ENCODE measurements at regions not wholly inside any gene's neighbourhood (a gene's known extent, or its start where the extent isn't known, plus 50 kb on each side); places are given as distances from the start of the nearest gene placed in this dataset.

- DNase-seq (ENCODE audit: low spot score) = no peak
Measured at GRCh38 chr10:78186572-78186971, 152.9 kb downstream of the RPS24 start.

GRCh38 chr10:78187371-78187770 lies 153.7 kb downstream of the RPS24 start:
- DNase-seq (ENCODE audit: low spot score) = no peak

GRCh38 chr10:78188446-78188845 lies 154.8 kb downstream of the RPS24 start:
- DNase-seq (ENCODE audit: low spot score) = no peak

GRCh38 chr10:78190051-78190825 lies 156.6 kb downstream of the RPS24 start:
- no peak for DNase-seq (ENCODE audit: low spot score)

- DNase-seq (ENCODE audit: low spot score) = no peak
Measured at GRCh38 chr10:78191301-78191700, 157.6 kb downstream of the RPS24 start.

- DNase-seq (ENCODE audit: low spot score) = no peak
Measured at GRCh38 chr10:78193189-78193588, 159.5 kb downstream of the RPS24 start.

GRCh38 chr10:78194050-78194449 lies 160.4 kb downstream of the RPS24 start:
- DNase-seq (ENCODE audit: low spot score) = no peak

- DNase-seq (ENCODE audit: low spot score) = no peak
Measured at GRCh38 chr10:78194539-78195402, 161.1 kb downstream of the RPS24 start.

- no peak for DNase-seq (ENCODE audit: low spot score)
Measured at GRCh38 chr10:78196396-78196795, 162.7 kb downstream of the RPS24 start.

- no peak for DNase-seq (ENCODE audit: low spot score)
Measured at GRCh38 chr10:78196964-78197363, 163.3 kb downstream of the RPS24 start.

GRCh38 chr10:78197628-78198272 lies 164.1 kb downstream of the RPS24 start:
- no peak for DNase-seq (ENCODE audit: low spot score)

GRCh38 chr10:78199005-78199725 lies 165.5 kb downstream of the RPS24 start:
- DNase-seq (ENCODE audit: low spot score) = no peak

- no peak for DNase-seq (ENCODE audit: low spot score)
Measured at GRCh38 chr10:78199759-78200158, 166.1 kb downstream of the RPS24 start.

GRCh38 chr10:78200686-78201085 lies 167.0 kb downstream of the RPS24 start:
- DNase-seq (ENCODE audit: low spot score) = no peak

- DNase-seq (ENCODE audit: low spot score) = no peak
Measured at GRCh38 chr10:78202386-78202785, 168.7 kb downstream of the RPS24 start.

- no peak for DNase-seq (ENCODE audit: low spot score)
Measured at GRCh38 chr10:78203915-78204818, 170.5 kb downstream of the RPS24 start.

GRCh38 chr10:78205457-78206016 lies 171.9 kb downstream of the RPS24 start:
- no peak for DNase-seq (ENCODE audit: low spot score)

- no peak for DNase-seq (ENCODE audit: low spot score)
Measured at GRCh38 chr10:78207216-78207615, 173.6 kb downstream of the RPS24 start.

GRCh38 chr10:78207776-78208175 lies 174.1 kb downstream of the RPS24 start:
- DNase-seq (ENCODE audit: low spot score) = no peak

GRCh38 chr10:78209970-78210369 lies 176.3 kb downstream of the RPS24 start:
- no peak for DNase-seq (ENCODE audit: low spot score)

GRCh38 chr10:78210548-78210947 lies 176.9 kb downstream of the RPS24 start:
- no peak for DNase-seq (ENCODE audit: low spot score)
